GM21423 (cell line): ENCODE measurements at regions not wholly inside any gene's neighbourhood (a gene's known extent, or its start where the extent isn't known, plus 50 kb on each side); places are given as distances from the start of the nearest gene placed in this dataset.

ENCODE experiments used
- ATAC-seq: cut with Tn5 transposase; IDR thresholded peaks from one replicate; pipeline ENCODE4 v1.9.1; 2021; ENCODE audit warnings: mild to moderate bottlenecking, moderate library complexity; ENCODE audit not compliant: unreplicated experiment

DNA sequence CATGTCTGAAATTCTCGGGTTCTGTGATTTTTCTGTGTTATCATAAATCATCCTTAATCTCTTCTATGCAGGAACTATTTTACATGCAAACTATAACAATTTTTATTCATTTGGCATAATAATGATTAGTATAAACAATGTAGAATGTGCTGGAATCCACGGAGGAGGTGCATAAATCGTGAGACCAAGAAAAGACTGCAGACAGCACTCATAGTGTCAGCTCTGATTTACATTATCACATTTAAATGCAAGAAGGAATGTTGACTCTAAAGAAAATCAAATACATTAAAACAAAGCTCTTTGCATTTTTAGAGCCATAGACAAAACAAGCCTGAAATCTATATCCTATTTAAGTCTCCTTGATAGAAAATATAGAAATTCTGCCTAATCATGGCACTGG is 501.7 kb upstream of the STXBP6 start:
- ATAC-seq: no peak

DNA sequence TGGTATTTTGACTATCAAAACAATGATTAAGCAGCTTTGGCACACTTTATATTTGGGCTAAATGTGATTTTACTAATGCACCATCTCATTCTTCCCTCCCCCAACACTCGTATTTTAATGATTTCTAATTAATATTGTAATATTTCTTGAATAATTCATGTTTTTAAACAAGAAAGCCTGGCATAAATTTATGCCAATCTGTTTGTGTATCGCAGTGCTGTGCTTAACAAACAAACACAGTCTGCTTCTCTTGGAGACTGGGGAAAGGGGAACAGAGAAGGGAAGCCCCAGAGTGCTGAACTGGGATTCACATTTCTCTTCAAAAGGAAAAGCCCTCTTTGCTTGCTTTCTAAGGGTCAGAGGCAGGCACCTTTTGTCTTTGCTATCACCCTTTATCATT is 496.9 kb upstream of the STXBP6 start:
- no peak for ATAC-seq

DNA sequence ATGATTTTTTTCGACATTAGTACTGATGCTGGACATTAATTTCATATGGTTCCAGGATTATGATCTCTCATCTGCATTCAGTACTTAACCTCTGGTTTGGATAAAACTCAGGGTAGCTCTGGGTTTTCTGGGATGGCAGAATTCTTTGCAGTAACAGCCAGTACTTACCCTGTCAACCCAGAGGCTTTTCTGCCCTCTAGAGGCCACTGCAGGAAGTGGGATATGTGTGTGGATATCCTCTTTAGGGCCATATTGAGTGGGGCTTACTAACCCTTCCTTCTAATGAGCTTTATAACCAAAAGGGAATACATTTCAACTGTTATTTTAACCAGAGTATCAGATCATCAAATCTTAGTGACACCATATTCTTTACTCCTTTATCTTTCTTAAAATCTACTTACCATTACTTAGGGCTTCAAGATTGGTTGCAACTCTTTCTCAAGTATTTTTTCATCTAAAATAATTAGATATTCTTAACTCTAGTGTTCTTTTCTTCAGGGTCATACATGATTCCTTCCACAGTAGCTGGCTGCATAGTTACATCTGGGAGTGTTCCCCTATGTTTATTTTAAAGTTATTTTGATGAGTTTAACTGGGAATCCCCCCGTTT is 488.0 kb upstream of the STXBP6 start:
- no peak for ATAC-seq

DNA sequence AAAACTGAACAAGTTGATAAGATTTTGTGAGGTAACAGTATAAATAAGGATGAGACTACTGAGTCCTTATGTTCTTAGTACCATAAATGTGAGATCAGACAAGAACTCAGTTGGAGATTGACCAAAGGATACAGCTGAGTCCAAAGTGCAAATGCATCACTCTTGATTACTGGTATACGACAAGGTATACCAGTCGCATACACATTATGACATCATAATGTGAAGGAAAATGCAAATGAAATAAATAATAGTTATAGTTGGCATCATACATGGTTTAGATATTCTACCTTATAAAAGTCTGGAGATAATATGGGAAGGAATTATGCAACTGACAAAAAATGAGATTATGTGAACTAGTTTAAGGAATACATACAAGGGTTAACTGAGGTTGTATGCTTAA is 476.3 kb upstream of the STXBP6 start:
- ATAC-seq: no peak

DNA sequence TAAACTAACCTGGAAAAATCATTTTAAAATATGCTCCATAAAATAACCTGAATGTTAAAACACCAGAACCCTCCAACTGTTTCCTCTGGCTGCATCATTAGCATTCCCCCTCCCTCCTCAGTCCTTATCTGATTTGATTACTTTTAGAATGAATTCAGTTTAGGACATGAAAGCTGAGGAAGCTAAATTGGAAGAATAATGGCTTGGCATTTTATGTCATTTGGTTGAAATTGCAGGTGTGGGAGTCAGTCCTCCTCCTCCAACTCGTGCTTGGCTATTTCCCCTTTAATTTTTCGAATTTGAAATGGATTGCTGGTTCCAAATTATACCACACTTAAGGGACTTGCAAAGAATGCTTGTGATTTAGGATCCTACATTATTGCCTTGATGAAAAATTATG is 473.0 kb upstream of the STXBP6 start:
- ATAC-seq: no peak

DNA sequence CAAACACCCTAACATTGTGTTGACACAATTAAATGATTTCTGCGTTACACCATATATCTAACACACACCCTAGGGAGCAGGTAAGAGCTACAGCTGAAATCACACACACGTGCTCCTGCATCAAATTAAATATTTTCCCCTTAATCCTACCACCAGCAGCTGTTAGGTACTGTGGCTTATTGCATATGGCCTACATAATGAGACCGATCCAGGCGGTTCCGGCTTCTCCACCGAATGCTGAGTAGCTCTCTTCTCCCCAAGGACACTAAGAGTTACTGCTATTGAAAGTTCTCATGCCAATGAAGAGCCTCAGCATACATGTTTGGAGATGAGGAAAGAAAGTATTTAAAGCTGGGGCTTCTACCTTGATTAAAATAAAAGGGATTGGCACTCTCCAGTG is 472.2 kb upstream of the STXBP6 start:
- ATAC-seq: no peak

DNA sequence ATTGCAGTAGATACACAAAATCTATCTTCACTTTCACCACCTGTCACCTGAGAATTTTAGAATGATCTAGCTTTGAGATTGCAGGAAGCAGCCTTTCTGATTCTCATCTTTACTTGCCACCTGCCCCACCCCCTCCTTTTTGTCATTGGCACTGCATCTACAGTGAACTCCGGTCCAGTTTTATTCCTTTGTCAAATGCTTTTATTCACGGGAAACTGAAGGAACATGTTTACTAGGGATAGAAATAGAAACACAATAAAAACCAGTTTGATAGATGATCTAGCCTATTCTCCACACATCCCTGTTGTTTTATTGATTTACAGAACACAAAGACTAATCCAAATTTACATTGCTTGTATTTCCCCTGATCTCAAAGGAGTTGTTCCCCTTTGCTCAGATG is 471.7 kb upstream of the STXBP6 start:
- no peak for ATAC-seq

DNA sequence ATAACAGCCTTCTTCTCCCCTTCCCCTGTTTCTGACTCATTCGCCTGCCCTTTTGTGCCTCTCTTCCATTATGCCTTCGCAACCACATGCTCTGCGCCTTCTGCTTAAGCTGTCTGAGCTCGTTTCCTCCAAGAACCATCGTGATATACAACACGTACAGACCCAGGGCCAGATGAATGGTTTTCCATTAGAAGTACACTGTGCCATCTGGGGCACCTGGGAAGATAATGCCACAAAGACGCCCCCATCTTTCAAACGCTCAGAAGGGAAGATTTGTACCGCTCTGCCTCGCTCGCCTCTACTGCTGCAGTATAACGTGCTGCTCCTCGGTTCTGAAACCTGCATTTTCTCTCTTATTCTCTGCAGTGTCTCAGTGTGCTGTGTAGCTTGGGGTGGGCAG is 470.9 kb upstream of the STXBP6 start:
- ATAC-seq: no peak

DNA sequence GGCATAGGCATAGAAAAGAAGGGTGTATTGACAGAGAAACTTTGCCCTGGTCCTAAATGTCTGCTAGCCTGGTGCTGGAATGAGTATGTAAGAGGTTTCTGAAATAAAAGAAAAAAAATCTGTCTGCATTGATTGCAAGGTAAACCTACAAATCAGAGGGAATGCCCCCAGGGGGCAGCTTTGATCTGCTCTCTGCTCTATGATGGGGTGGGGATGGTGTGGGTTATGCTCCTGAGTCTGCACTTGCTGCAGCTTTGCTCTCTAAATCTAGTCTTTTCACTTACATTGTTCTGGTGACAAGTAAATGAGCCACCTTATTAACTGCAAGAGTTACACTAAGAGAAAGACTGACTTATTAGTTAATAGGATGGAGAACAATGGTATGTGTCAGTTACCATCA is 468.4 kb upstream of the STXBP6 start:
- no peak for ATAC-seq

DNA sequence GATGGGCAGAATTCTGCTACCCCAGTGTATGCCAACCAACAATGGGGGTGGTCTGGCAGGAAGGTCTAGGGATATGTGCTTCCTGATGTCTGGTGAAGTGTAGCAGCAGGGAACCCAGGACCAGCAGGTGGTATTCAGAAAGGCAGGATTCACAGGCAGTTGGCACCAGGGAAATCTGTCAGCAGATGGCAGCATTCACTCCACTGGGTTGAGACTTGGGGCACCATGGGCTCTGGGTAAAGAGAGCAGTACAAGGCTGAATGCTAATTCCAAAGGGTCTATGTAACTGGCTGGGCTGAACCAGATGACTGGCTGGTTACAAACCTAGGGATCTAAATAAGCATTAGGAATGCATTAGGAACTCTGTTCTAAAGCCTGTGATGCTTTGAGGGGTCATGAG is 466.9 kb upstream of the STXBP6 start:
- no peak for ATAC-seq

DNA sequence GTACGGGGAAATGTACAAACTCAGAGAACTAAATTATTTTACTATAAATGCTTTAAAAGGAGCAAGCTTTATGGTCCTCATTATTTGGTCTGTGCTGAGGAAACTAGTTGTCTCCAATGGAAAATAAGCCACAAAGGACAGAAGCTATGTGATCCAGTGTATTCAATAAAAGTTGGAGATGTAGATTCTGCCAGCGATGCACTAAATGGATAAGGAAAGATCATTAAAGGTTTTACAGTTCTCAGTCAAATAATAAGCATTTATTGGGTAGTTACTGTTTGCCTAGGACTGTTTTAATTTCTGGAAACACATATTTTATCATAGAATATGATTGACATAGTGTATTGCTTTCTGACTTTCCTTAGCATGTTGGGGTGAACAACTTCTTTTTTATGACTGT is 458.9 kb upstream of the STXBP6 start:
- ATAC-seq: no peak

DNA sequence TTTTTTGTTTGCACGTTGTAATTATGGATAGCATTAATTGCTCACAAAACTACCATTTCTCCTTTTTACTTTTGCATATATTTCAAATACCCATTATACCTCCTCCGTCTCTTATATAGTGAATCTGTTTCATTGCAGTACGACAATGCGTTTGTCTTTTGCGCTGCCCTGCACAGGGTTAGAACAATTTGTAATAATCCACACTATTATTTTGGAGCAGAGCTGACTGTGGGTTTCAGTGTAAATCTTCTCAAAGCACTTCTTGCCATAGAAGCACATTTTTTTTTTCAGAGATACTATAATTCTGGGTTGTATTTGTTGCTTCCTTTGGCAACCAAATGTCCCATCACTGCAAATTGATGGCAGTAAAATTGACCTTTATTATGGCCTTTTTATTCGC is 451.8 kb upstream of the STXBP6 start:
- no peak for ATAC-seq

DNA sequence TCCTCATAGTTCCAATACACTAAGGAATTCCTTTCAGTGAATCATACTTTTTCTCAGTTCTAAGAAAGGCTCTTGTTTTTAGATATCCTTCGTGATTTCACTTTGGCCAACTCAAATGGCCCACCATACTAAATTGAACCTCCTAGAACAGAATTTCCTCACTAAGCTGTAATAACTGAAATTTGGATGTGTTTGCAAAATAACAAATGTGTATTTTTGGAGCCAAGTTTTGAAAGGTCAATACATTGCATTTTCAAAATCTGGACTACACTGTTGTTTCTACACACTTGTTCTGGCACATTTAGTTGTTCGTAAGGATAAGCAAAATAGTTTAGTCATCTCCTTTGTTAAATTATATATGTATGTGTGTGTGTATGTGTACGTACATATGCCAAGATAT is 439.0 kb upstream of the STXBP6 start:
- no peak for ATAC-seq

DNA sequence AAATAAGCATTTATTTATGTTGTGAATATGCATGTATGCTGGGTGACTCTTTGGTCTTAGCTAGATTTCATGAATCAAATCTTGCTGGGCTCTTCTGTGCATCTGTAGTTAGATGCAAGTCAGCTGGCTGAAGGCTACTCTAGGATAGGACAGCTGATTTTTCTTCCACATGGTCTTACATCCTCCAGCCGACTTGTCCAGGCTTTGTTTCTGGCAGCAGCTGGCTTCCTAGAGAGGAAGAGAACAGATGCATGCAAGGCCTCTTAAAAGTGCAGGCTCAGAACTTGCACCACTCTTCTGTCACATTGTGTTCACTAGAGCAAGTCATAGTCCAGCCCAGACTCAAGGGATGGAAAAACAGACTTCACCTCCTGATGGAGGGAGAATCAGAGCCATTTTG is 435.4 kb upstream of the STXBP6 start:
- ATAC-seq: no peak

DNA sequence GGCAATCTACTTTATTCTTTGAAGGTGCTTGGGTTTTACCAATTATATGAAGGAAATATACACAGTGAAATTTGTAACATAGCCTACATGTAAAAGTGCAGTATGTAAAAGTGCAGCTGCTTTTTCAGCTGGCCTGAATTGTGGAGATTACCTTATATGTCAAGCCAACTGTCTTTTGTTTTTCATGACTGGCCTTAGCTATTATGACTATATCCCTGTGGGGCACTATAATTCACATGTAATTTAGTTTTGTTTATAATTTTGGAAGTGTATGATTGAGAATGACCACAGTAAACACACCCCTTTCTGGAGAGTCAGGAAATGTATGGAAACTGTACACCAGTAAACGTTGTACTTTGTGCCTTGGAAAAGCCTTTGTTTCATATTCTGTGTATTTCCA is 435.0 kb upstream of the STXBP6 start:
- no peak for ATAC-seq

DNA sequence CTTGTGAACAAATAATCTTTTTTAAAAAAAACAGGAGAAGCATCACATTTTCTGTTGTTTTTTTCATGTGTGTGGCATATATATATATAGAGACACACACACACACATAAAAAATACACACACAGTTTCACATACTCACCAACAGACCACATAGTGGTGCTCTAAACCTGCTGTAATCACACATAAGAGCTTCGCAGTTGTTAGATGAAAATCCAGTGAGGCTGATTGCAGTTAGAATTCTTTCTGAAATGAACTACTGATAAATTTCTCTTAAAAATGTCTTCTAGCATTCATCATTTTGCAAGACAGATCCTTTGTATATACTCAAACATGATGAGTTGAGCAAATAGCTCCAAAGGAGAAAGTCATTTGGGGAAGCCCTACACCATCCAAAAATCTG is 434.3 kb upstream of the STXBP6 start:
- ATAC-seq: no peak

DNA sequence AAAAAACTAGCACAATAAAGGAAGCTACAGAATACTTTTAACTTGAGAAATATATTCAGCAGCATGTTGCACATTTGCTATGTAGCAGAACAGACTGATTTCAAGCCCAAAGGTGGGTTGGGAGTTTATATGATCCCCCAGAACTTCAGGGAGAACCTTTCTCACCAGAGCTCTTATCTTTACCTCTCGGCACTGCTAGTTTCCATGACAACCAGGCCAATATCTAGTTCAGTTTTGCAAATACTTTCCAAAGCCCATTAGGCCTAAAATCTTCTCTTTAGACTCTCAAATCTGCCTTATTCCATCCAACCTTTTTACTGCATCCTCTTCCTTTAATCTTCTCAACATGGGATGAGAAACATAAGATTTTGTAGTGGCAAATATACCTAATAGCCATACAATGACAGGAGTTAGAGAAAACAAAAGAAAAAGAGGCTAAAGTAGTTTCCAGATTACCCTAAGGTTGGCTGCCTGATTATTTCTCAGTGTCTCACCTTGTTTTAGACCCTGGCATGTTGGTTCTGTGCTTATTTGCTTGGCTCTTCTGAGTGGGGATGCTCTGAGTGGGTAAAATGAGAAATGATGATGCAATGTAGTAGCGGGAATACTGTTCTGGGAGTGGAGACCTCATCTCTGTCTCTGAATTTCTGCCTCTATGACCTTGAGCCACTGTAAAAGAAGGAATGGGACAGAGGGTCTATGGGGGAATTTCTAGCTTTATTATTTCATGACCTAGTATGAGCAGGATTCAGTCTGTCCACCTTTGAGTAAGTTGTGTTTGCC is 427.6 kb upstream of the STXBP6 start:
- no peak for ATAC-seq

DNA sequence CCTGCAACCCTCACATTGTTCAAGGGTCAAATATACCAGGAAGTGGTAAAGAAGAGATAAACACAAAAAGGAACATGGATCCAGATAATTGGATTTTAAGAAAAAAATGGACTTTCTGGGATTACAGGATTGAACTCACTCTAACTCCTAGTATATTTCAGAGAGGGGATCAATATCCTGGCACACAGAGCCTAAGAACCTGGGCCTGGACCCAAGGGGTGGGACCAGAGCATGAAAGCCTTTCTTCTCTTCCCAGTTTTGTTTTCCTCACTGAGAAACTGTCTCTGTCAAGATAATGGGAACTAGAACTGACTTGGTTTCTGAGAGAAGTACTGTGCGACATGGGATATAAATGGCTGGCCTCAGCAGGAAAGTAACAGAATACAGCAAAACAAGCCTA is 422.8 kb upstream of the STXBP6 start:
- no peak for ATAC-seq

DNA sequence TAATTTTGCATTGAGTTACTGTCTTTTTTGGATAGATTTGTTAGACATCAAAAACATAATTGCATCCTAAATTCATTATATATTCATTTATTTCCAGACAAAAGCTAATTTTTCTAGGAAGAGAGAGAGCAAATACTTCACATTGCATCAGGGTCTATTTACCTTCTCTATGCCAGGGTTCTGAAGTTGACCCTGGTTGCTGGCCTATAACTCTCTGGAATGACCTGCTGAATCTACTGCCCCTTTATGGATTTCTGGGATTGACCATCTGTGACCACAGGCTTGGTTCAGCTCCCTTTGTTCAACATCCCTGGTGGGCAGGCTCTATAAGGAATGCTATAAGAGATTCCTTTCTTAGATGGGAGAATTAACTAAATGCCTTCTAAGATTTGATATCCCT is 414.8 kb upstream of the STXBP6 start:
- no peak for ATAC-seq

DNA sequence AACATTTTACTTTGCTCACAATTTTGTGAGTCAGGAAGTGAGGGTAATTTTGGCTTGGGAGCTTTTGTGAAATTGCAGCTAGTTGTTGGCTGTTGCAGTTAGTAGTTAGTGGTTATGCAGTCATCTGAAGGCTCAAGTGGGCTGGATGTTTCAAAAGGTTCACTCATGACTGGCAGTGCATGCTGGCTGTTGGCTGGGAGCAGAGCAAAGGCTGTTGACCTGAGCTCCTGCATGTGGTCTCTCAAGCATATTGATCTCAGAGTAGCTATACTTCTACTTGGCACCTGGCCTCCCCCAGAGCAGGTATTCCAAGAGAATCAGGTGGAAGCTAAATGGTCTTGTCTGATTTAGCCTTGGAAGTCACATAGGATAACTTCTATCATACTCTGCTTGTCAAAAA is 414.1 kb upstream of the STXBP6 start:
- ATAC-seq: no peak

DNA sequence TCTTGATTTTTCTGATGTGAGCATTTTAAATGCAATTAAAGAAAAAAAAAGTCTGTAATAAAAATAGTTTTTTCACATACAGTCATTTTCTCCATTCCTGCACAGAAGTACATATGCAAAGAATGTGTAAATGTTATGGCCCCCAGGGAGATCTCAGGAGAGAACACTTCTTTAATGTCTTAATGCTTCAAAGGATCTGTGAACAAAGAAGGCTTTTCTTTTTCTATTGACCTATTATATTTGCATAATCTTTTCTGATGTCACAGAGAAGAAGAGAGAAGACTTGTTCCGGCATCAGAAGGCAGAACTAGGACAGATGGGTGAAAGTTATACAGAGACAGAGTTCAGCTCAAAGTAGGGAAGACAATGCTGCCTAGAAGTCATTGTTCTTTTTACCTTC is 413.5 kb upstream of the STXBP6 start:
- ATAC-seq: no peak

DNA sequence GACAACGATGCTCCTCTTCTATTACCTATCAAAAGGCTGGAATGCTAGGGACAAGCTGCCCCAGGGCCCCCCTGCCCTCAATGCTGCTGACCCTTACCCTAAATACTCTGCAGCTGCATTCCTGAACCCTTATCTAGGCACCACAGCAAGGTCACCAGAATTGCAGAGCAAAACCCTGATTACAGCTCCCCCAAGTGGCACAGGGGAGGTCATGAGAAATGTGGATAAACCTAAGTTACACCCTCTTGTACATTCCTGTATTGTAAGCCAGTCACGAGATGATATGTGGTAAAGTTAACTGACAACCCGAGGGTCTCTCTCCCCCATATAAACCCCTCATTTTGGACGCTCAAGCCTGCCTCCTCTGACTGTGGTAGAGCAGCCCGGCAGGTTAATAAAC is 411.8 kb upstream of the STXBP6 start:
- no peak for ATAC-seq

DNA sequence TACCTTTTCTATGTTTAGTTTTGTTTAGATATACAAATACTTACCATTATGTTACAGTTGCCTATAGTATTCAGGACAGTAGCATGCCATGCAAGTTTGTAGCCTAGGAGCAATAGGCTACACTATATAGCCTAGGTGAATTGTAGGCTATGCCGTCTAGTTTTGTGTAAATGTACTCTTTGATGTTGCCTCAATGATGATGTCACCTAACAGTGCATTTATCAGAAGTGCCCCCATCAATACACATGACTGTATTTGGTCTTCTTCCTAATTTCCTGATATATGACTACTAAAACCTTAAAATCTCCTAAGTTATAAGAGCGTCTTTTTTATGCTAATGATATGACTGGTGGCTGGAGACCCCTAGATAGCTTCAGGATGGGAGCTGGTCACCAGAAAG is 394.4 kb upstream of the STXBP6 start:
- no peak for ATAC-seq
